Gastrocnemius medialis (tissue), 4 donors: ENCODE measurements at regions not wholly inside any gene's neighbourhood (a gene's known extent, or its start where the extent isn't known, plus 50 kb on each side); places are given as distances from the start of the nearest gene placed in this dataset.
"Not testable (repeated sequence)": the region's sequence is repeated elsewhere in the genome, so short reads cannot be mapped to it uniquely, and the experiment has no call there.

Experiments
- ATAC-seq, 2 donors: fragments of 150-250 bp; one replicate each; pipeline ENCODE4 v1.9.1; 2016
- DNase-seq, 2 donors: peaks; one replicate each; pipeline ENCODE4 v3.0.0-alpha.2; 2019
- H3K27ac ChIP-seq, 4 donors: fragments of 200-600 bp; sonication (generic); 1 replicate in 1 of 4; 2 replicates in 3 of 4; pipeline ENCODE4 v1.5.1; 2016 to 2018; ENCODE audit warnings: mild to moderate bottlenecking in 2 of 4, moderate library complexity in 1 of 4
- H3K27me3 ChIP-seq, 3 donors: fragments of 200-600 bp; sonication (generic) in 2 of 3; 1 replicate in 1 of 3; 2 replicates in 2 of 3; pipeline versions ENCODE4 v1.5.1 to v1.6.0; 2016 to 2019; ENCODE audit warnings: mild to moderate bottlenecking in 1 of 3, moderate library complexity in 1 of 3
- H3K36me3 ChIP-seq, 2 donors: fragments of 200-600 bp; sonication (generic) in 1 of 2; one replicate each; pipeline ENCODE4 v1.5.1; 2017 to 2018
- H3K4me1 ChIP-seq, 2 donors: fragments of 200-600 bp; sonication (generic) in 1 of 2; one replicate each; pipeline ENCODE4 v1.5.1; 2016 to 2017; ENCODE audit warnings: mild to moderate bottlenecking in 2 of 2
- H3K4me3 ChIP-seq, 4 donors: fragments of 200-600 bp; sonication (generic) in 3 of 4; 1 replicate in 1 of 4; 2 replicates in 3 of 4; pipeline ENCODE4 v1.5.1; 2016 to 2019; ENCODE audit warnings: mild to moderate bottlenecking in 2 of 4
- H3K9me3 ChIP-seq, 3 donors: fragments of 200-600 bp; sonication (generic) in 2 of 3; 1 replicate in 1 of 3; 2 replicates in 2 of 3; pipeline ENCODE4 v1.5.1; 2016 to 2019
- POLR2A ChIP-seq, 2 donors: fragments of 450-650 bp; IDR thresholded peaks; one replicate each; pipeline ENCODE4 v1.6.1; 2017; ENCODE audit warnings: antibody characterized with exemption in 2 of 2, mild to moderate bottlenecking in 2 of 2, moderate library complexity in 2 of 2
- in situ Hi-C, 4 donors: fragments of 200-750 bp; cut with MboI; loops; one replicate each; pipeline versions ENCODE4 v1.15.0 to v1.8.0; 2017; ENCODE audit warnings: low sequenced_read_pairs in 4 of 4
- intact Hi-C: fragments of 100-400 bp; cut with DNase I; formaldehyde crosslinking; loops from one replicate; pipeline ENCODE4 v1.15.1; 2023; ENCODE audit warnings: low total_unique reads
- TF ChIP-seq, protein P1 (sequence below), 5 experiments: fragments of 450-650 bp in 3 of 5; fragments of 200-600 bp in 2 of 5; sonication (generic) in 2 of 5; IDR thresholded peaks in 4 of 5; conservative IDR thresholded peaks in 1 of 5; 1 replicate in 4 of 5; 2 replicates in 1 of 5; pipeline ENCODE4 v1.5.1; 2016 to 2019; ENCODE audit warnings: antibody characterized with exemption in 5 of 5, mild to moderate bottlenecking in 3 of 5, moderate library complexity in 3 of 5

DNA sequence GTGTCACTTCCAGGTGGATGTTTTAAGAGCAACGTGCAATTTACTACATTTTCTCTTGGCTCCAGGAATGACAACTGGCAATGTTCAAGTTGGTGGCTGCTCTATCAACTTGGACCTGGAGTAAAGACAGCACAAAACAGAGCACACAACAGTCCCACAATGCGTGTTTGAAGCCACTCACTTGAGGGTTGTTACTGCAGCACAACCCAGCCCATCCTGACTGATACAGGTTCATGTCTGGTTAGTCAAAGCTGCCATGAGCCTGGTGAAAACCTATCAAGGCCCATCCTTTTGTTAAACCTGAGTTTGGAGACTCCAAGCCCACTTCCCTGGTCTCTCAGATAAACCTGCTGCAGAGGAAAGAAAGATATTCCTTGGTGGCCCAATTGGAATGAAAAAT is 81.1 kb upstream of the LARP1 start:
- no peak for DNase-seq
- no peak overlapping the region for H3K27ac ChIP-seq
- no peaks in the 10 kb centered on the region for H3K36me3 ChIP-seq
- H3K4me1 ChIP-seq: peaks cover 5 to 8% of the 10 kb centered on the region in 2 donors
- in situ Hi-C loops (no loop called here), intact Hi-C loops (no loop called here)
- H3K9me3 ChIP-seq: no peaks in the 10 kb centered on the region
- H3K27me3 ChIP-seq: no peaks in the 10 kb centered on the region
- no peak overlapping the region for H3K4me3 ChIP-seq
- no peak for TF ChIP-seq POLR2A (IDR thresholded peaks at IDR 0.05)
- TF ChIP-seq, protein P1, sequence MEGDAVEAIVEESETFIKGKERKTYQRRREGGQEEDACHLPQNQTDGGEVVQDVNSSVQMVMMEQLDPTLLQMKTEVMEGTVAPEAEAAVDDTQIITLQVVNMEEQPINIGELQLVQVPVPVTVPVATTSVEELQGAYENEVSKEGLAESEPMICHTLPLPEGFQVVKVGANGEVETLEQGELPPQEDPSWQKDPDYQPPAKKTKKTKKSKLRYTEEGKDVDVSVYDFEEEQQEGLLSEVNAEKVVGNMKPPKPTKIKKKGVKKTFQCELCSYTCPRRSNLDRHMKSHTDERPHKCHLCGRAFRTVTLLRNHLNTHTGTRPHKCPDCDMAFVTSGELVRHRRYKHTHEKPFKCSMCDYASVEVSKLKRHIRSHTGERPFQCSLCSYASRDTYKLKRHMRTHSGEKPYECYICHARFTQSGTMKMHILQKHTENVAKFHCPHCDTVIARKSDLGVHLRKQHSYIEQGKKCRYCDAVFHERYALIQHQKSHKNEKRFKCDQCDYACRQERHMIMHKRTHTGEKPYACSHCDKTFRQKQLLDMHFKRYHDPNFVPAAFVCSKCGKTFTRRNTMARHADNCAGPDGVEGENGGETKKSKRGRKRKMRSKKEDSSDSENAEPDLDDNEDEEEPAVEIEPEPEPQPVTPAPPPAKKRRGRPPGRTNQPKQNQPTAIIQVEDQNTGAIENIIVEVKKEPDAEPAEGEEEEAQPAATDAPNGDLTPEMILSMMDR (IDR thresholded peaks at IDR 0.05 in 4 of 5, conservative IDR thresholded peaks at IDR 0.05 in 1 of 5): no peak
- no peak for ATAC-seq

DNA sequence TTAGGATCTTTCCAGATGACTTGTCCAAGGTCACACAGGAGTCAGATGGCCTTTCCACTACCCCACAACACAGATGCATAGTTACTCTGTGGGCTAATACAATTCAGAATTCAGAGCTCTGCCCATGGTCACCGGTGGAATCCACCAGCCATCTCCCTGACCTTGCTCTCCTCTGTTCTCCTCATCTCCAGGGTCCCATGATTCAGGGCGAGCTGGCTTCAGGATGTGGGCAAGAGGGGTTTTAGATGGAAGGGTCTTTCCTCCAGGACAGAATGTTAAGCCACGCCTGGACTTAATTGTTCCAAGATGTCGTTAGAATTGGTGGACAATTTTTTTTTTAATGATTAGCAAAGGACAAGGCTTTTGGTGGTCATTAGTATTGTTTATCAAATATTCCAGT is 81.7 kb upstream of the LARP1 start:
- no peak overlapping the region for H3K4me3 ChIP-seq
- peaks cover 5 to 8% of the 10 kb centered on the region in 2 donors for H3K4me1 ChIP-seq
- H3K9me3 ChIP-seq: no peaks in the 10 kb centered on the region
- no peaks in the 10 kb centered on the region for H3K27me3 ChIP-seq
- DNase-seq (no peak), ATAC-seq (no peak)
- in situ Hi-C loops: no loop called here
- no peak for TF ChIP-seq POLR2A (IDR thresholded peaks at IDR 0.05)
- TF ChIP-seq, protein P1 (IDR thresholded peaks at IDR 0.05 in 4 of 5, conservative IDR thresholded peaks at IDR 0.05 in 1 of 5): no peak
- no peak overlapping the region for H3K27ac ChIP-seq
- intact Hi-C loops: no loop called here
- H3K36me3 ChIP-seq: no peaks in the 10 kb centered on the region

DNA sequence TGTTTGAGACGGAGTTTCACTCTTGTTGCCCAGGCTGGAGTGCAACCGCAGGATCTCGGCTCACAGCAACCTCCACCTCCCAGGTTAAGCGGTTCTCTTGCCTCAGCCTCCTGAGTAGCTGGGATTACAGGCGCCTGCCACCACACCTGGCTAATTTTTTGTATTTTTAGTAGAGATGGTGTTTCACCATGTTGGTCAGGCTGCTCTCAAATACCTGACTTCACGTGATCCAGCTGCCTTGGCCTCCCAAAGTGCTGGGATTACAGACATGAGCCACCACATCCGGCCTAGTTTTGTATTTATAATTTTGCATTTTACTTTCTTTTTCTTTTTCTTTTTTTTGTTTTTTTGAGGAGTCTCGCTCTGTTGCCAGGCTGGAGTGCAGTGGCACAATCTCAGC is 85.3 kb upstream of the LARP1 start:
- ATAC-seq, H3K27ac ChIP-seq, H3K4me1 ChIP-seq, DNase-seq, in situ Hi-C loops, intact Hi-C loops, H3K27me3 ChIP-seq, H3K9me3 ChIP-seq, H3K36me3 ChIP-seq, H3K4me3 ChIP-seq: not testable (repeated sequence)

DNA sequence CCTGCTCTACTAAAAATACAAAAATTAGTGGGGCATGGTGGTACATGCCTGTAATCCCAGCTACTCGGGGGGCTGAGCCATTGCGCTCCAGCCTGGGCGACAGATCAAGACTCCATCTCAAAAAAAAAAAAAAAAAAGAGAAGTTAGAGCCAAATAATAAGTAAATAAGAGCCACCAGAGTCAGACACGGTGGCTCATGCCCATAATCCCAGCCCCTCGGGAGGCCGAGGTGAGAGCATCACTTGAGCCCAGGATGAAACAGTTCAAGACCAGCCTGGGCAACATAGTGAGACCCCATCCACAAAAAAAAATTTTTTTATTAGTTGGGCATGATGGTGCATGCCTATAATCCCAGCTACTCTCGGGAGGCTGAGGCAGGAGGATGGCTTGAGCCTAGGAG is 85.8 kb upstream of the LARP1 start:
- H3K4me1 ChIP-seq: no peaks in the 10 kb centered on the region
- ATAC-seq (no peak), DNase-seq (no peak)
- TF ChIP-seq, protein P1 (IDR thresholded peaks at IDR 0.05 in 4 of 5, conservative IDR thresholded peaks at IDR 0.05 in 1 of 5): no peak
- TF ChIP-seq POLR2A (IDR thresholded peaks at IDR 0.05): no peak
- H3K9me3 ChIP-seq: no peaks in the 10 kb centered on the region
- no peaks in the 10 kb centered on the region for H3K27me3 ChIP-seq
- no peak overlapping the region for H3K4me3 ChIP-seq
- intact Hi-C loops: no loop called here
- no peak overlapping the region for H3K27ac ChIP-seq
- in situ Hi-C loops: no loop called here
- H3K36me3 ChIP-seq: no peaks in the 10 kb centered on the region

DNA sequence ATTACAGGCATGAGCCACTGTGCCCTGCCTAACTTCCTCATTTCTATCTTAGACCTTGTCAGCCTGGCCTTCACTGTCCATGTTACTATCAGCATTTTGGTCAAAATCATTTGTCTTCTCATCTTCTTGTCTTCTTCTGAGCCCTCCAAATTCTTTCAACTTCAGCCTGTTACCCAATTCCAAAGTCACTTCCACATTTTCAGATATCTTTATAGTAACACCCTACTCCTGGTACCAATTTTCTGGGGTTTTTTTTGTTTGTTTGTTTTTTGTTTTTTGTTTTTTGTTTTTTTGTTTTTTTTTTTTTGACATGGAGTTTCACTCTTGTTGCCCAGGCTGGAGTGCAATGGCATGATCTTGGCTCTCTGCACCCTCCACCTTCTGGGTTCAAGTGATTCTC is 90.3 kb upstream of the LARP1 start:
- no peak for TF ChIP-seq POLR2A (IDR thresholded peaks at IDR 0.05)
- TF ChIP-seq, protein P1 (IDR thresholded peaks at IDR 0.05 in 4 of 5, conservative IDR thresholded peaks at IDR 0.05 in 1 of 5): no peak
- H3K9me3 ChIP-seq: no peaks in the 10 kb centered on the region
- ATAC-seq (no peak), DNase-seq (no peak)
- no peaks in the 10 kb centered on the region for H3K27me3 ChIP-seq
- intact Hi-C loops: no loop called here
- H3K27ac ChIP-seq: no peak overlapping the region
- no peak overlapping the region for H3K4me3 ChIP-seq
- H3K4me1 ChIP-seq: no peaks in the 10 kb centered on the region
- H3K36me3 ChIP-seq: no peaks in the 10 kb centered on the region
- in situ Hi-C loops: no loop called here
